SK-N-SH (cell line): ENCODE measurements at regions not wholly inside any gene's neighbourhood (a gene's known extent, or its start where the extent isn't known, plus 50 kb on each side); places are given as distances from the start of the nearest gene placed in this dataset.

Experiments
- CTCF ChIA-PET: fragments of 300-600, 350-600 bp; formaldehyde crosslinking; extraction: SDS; loops from one replicate; lab custom pipeline; 2021; lab: Yijun Ruan, JAX
- POLR2A ChIA-PET: fragments of 350-600 bp; sonication (Branson Sonifier 250); formaldehyde crosslinking; extraction: SDS; loops from one replicate; lab custom pipeline; 2020; ENCODE audit warnings: antibody characterized with exemption, inconsistent platforms; lab: Yijun Ruan, JAX
- DNase-seq: peaks from one replicate; pipeline ENCODE4 v3.0.0; 2012
- H2AFZ ChIP-seq: fragments of 200-600 bp; sonication (generic); 2 replicates; pipeline ENCODE4 v1.8.1; 2016; ENCODE audit warnings: antibody characterized with exemption, mild to moderate bottlenecking, low read depth
- H3F3A ChIP-seq: fragments of 200-600 bp; sonication (generic); replicated peaks from 2 replicates; pipeline ENCODE3; 2016; ENCODE audit warnings: antibody characterized with exemption, mild to moderate bottlenecking; ENCODE audit not compliant: insufficient read depth
- H3K27ac ChIP-seq, 2 experiments: fragments of 200-500 bp in 1 of 2; fragments of 200-600 bp in 1 of 2; sonication (Bioruptor generic) in 1 of 2; sonication (generic), shearing (Covaris generic) in 1 of 2; 2 replicates each; pipeline versions ENCODE4 v1.5.1 to v1.6.1; 2014 to 2016; ENCODE audit warnings: low read depth in 2 of 2, inconsistent platforms in 1 of 2, low read length in 1 of 2, mild to moderate bottlenecking in 1 of 2, mixed read lengths in 1 of 2
- H3K27me3 ChIP-seq: fragments of 200-600 bp; sonication (generic), shearing (Covaris generic); 2 replicates; pipeline ENCODE4 v1.6.1; 2016; ENCODE audit warnings: mixed run types; ENCODE audit not compliant: insufficient read depth
- H3K36me3 ChIP-seq, 2 experiments: fragments of 200-500 bp in 1 of 2; fragments of 200-600 bp in 1 of 2; sonication (Bioruptor generic) in 1 of 2; sonication (generic) in 1 of 2; replicated peaks in 1 of 2; 2 replicates each; pipeline versions ENCODE3 to v1.5.1; 2014 to 2016; ENCODE audit warnings: low read length in 1 of 2, mild to moderate bottlenecking in 1 of 2; ENCODE audit not compliant: insufficient read depth in 2 of 2, control insufficient read depth in 1 of 2
- H3K4me1 ChIP-seq, 2 experiments: fragments of 200-500 bp in 1 of 2; fragments of 200-600 bp in 1 of 2; sonication (Bioruptor generic) in 1 of 2; sonication (generic), shearing (Covaris generic) in 1 of 2; 2 replicates each; pipeline versions ENCODE4 v1.5.1 to v1.6.1; 2014 to 2016; ENCODE audit warnings: low read depth in 1 of 2, low read length in 1 of 2, mixed run types in 1 of 2; ENCODE audit not compliant: insufficient read depth in 2 of 2, control insufficient read depth in 1 of 2
- H3K4me2 ChIP-seq: fragments of 200-600 bp; sonication (generic), shearing (Covaris generic); 2 replicates; pipeline ENCODE4 v1.6.1; 2017; ENCODE audit warnings: mixed run types
- H3K4me3 ChIP-seq, 2 experiments: fragments of 200-500 bp in 1 of 2; fragments of 200-600 bp in 1 of 2; sonication (Bioruptor generic) in 1 of 2; sonication (generic), shearing (Covaris generic) in 1 of 2; 2 replicates each; pipeline versions ENCODE4 v1.5.1 to v1.8.1; 2014 to 2016; ENCODE audit warnings: low read depth in 2 of 2, inconsistent platforms in 1 of 2, low read length in 1 of 2, mild to moderate bottlenecking in 1 of 2, mixed read lengths in 1 of 2, moderate library complexity in 1 of 2
- H3K79me2 ChIP-seq: fragments of 200-600 bp; sonication (generic); 2 replicates; pipeline ENCODE4 v1.8.1; 2017; ENCODE audit warnings: mild to moderate bottlenecking; ENCODE audit not compliant: insufficient read depth
- H3K9ac ChIP-seq: fragments of 200-600 bp; sonication (generic); 2 replicates; pipeline ENCODE4 v1.6.1; 2017; ENCODE audit warnings: mixed run types
- H3K9me2 ChIP-seq: fragments of 200-600 bp; sonication (generic); 2 replicates; pipeline ENCODE4 v1.6.1; 2017; ENCODE audit warnings: mixed run types
- H3K9me3 ChIP-seq: fragments of 200-600 bp; sonication (generic); 2 replicates; pipeline ENCODE4 v1.6.1; 2017; ENCODE audit warnings: mixed run types, mild to moderate bottlenecking, moderate library complexity
- H4K20me1 ChIP-seq: fragments of 200-600 bp; sonication (generic); 2 replicates; pipeline ENCODE4 v1.6.1; 2017; ENCODE audit warnings: mild to moderate bottlenecking, mixed run types; ENCODE audit not compliant: insufficient read depth
- FOXJ3 ChIP-seq: sonication (generic); formaldehyde crosslinking; IDR thresholded peaks from 2 replicates; pipeline ENCODE4 v1.5.1; 2020; ENCODE audit warnings: mild to moderate bottlenecking, missing genetic modification reagents
- GABPA ChIP-seq: IDR thresholded peaks from 2 replicates; pipeline ENCODE4 v1.4.0; 2012; ENCODE audit warnings: low read depth, mild to moderate bottlenecking
- IRF3 ChIP-seq: fragments of 150-350 bp; IDR thresholded peaks from 2 replicates; pipeline ENCODE4 v1.6.1; 2016; ENCODE audit warnings: mild to moderate bottlenecking, low read depth, low read length
- JUND ChIP-seq: IDR thresholded peaks from 2 replicates; pipeline ENCODE4 v1.4.0; 2012
- RCOR1 ChIP-seq: fragments of 150-350 bp; IDR thresholded peaks from 2 replicates; pipeline ENCODE4 v1.6.1; 2017; ENCODE audit warnings: antibody characterized with exemption, low read length
- REST ChIP-seq: IDR thresholded peaks from 2 replicates; pipeline ENCODE4 v1.6.1; 2012; ENCODE audit warnings: mild to moderate bottlenecking, low read depth, low read length, moderate library complexity
- RFX5 ChIP-seq: IDR thresholded peaks from 2 replicates; pipeline ENCODE4 v1.6.1; 2012; ENCODE audit warnings: mild to moderate bottlenecking, improper control_type of control experiment, low read length
- SMC3 ChIP-seq: IDR thresholded peaks from 2 replicates; pipeline ENCODE4 v1.6.1; 2012; ENCODE audit warnings: low read depth, low read length, improper control_type of control experiment
- TCF12 ChIP-seq: IDR thresholded peaks from 2 replicates; pipeline ENCODE4 v1.4.0; 2012
- TEAD4 ChIP-seq: IDR thresholded peaks from 2 replicates; pipeline ENCODE4 v1.4.0; 2012; ENCODE audit warnings: mild to moderate bottlenecking, borderline replicate concordance; ENCODE audit not compliant: insufficient read depth
- YY1 ChIP-seq: IDR thresholded peaks from 2 replicates; pipeline ENCODE4 v1.4.0; 2012; ENCODE audit warnings: low read depth, mild to moderate bottlenecking
- WGBS: methylation state at CpG from one replicate; pipeline ENCODE4 v1.1.6; 2017; ENCODE audit warnings: low lambda C conversion rate; 5-methylcytosine and 5-hydroxymethylcytosine counted together
- TF ChIP-seq, protein P1 (sequence below): IDR thresholded peaks from 2 replicates; pipeline ENCODE4 v1.4.0; 2012; ENCODE audit warnings: low read depth, borderline replicate concordance

GRCh38 chr12:114598111-114598510 is 85.9 kb downstream of the TBX3 start (continued):
- TF ChIP-seq REST (no peak), JUND (no peak), RCOR1 (no peak)
- TF ChIP-seq, all 33 proteins: peak for 0

- Histone ChIP-seq H3K4me3 (no peak overlapping the region), H3F3A (no peaks in the 10 kb centered on the region), H3K79me2 (no peaks in the 10 kb centered on the region), H3K9ac (no peak overlapping the region), H3K27me3 (no peaks in the 10 kb centered on the region), H2AFZ (no peak overlapping the region), H3K9me3 (no peaks in the 10 kb centered on the region), H4K20me1 (no peaks in the 10 kb centered on the region), H3K4me1 (no peaks in the 10 kb centered on the region), H3K36me3 (no peaks in the 10 kb centered on the region), H3K4me2 (no peak overlapping the region), H3K9me2 (no peaks in the 10 kb centered on the region), H3K27ac (no peak overlapping the region)
- POLR2A ChIA-PET, result interaction anchor here (0.5 kb wide), 1 partner anchor 690 kb away, joined by 3 read pairs; no protein-coding TSS in a partner anchor
- TF ChIP-seq TEAD4 (no peak), RFX5 (no peak), IRF3 (no peak), YY1 (no peak), RCOR1 (no peak)
- TF ChIP-seq, protein P1, sequence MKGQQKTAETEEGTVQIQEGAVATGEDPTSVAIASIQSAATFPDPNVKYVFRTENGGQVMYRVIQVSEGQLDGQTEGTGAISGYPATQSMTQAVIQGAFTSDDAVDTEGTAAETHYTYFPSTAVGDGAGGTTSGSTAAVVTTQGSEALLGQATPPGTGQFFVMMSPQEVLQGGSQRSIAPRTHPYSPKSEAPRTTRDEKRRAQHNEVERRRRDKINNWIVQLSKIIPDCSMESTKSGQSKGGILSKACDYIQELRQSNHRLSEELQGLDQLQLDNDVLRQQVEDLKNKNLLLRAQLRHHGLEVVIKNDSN, result no peak
- no peak for DNase-seq
- CTCF ChIA-PET, result no interaction called here
Measured at GRCh38 chr12:114592946-114593345, 91.0 kb downstream of the TBX3 start.

GRCh38 chr12:114588061-114588460 is 95.9 kb downstream of the TBX3 start:
- no peaks in the 10 kb centered on the region for H3F3A ChIP-seq
- H3K36me3 ChIP-seq, result no peaks in the 10 kb centered on the region
- no peak for TF ChIP-seq GABPA
- TF ChIP-seq RFX5, result no peak
- TF ChIP-seq RCOR1, result no peak
- no peak for TF ChIP-seq SMC3
- no peak for TF ChIP-seq TCF12
- no peak for TF ChIP-seq FOXJ3 (CRISPR knock-in tag)
- no peak for TF ChIP-seq IRF3
- TF ChIP-seq, protein P1, result no peak
- H3K4me3 ChIP-seq, result no peak overlapping the region
- H3K9ac ChIP-seq, result no peak overlapping the region
- H4K20me1 ChIP-seq, result no peaks in the 10 kb centered on the region
- no peaks in the 10 kb centered on the region for H3K9me2 ChIP-seq
- no peaks in the 10 kb centered on the region for H3K79me2 ChIP-seq
- DNase-seq, result no peak
- no peak overlapping the region for H3K27ac ChIP-seq
- CTCF ChIA-PET, result no interaction called here
- no peaks in the 10 kb centered on the region for H3K4me1 ChIP-seq
- no peaks in the 10 kb centered on the region for H3K27me3 ChIP-seq
- 6% methylated on average over 7 of the region's 7 CpGs for WGBS
- POLR2A ChIA-PET, result no interaction called here
- no peaks in the 10 kb centered on the region for H3K9me3 ChIP-seq
- no peak overlapping the region for H2AFZ ChIP-seq
- no peak overlapping the region for H3K4me2 ChIP-seq
